Thyroid gland (tissue), 4 donors: ENCODE measurements at regions not wholly inside any gene's neighbourhood (a gene's known extent, or its start where the extent isn't known, plus 50 kb on each side); places are given as distances from the start of the nearest gene placed in this dataset.
A peak's percentile ranks its signal among the peaks of the same experiment; 100 is the strongest.
"Not testable (repeated sequence)": the region's sequence is repeated elsewhere in the genome, so short reads cannot be mapped to it uniquely, and the experiment has no call there.

Source experiments
- DNase-seq, 2 donors: peaks; one replicate each; pipeline ENCODE4 v3.0.0-alpha.2; 2019
- H3K27ac ChIP-seq, 3 donors: fragments of 200-600 bp; sonication (generic); 1 replicate in 2 of 3; 2 replicates in 1 of 3; pipeline ENCODE4 v1.5.1; 2016 to 2019; ENCODE audit warnings: mild to moderate bottlenecking in 1 of 3, moderate library complexity in 1 of 3
- H3K27me3 ChIP-seq: fragments of 200-600 bp; sonication (generic); one replicate; pipeline ENCODE4 v1.5.1; 2019
- H3K36me3 ChIP-seq, 2 donors: fragments of 200-600 bp; sonication (generic); one replicate each; pipeline ENCODE4 v1.5.1; 2016 to 2019
- H3K4me1 ChIP-seq, 2 donors: fragments of 200-600 bp; sonication (generic); one replicate each; pipeline ENCODE4 v1.5.1; 2017 to 2019
- H3K4me3 ChIP-seq, 3 donors: fragments of 200-600 bp; sonication (generic); replicated peaks in 1 of 3; 1 replicate in 2 of 3; 2 replicates in 1 of 3; pipeline ENCODE4 v1.5.1; 2016; ENCODE audit warnings: mild to moderate bottlenecking in 1 of 3
- H3K9me3 ChIP-seq: fragments of 200-600 bp; sonication (generic); one replicate; pipeline ENCODE4 v1.5.1; 2017
- CTCF ChIP-seq, 6 experiments: fragments of 200-600 bp in 3 of 6; fragments of 450-650 bp in 3 of 6; sonication (generic) in 3 of 6; IDR thresholded peaks; one replicate each; pipeline ENCODE4 v1.5.1; 2016 to 2019; ENCODE audit warnings: antibody characterized with exemption in 6 of 6, mild to moderate bottlenecking in 2 of 6, inconsistent platforms in 1 of 6, moderate library complexity in 1 of 6
- POLR2A ChIP-seq, 2 donors: fragments of 450-650 bp; IDR thresholded peaks; one replicate each; pipeline ENCODE4 v1.6.1; 2017; ENCODE audit warnings: antibody characterized with exemption in 2 of 2, mild to moderate bottlenecking in 2 of 2, moderate library complexity in 1 of 2
- WGBS, 2 donors: methylation state at CpG; one replicate each; pipeline ENCODE4 v1.1.5; 2017; 5-methylcytosine and 5-hydroxymethylcytosine counted together
- intact Hi-C: fragments of 100-400 bp; cut with DNase I; formaldehyde crosslinking; loops from one replicate; pipeline ENCODE4 v1.15.1; 2023

DNA sequence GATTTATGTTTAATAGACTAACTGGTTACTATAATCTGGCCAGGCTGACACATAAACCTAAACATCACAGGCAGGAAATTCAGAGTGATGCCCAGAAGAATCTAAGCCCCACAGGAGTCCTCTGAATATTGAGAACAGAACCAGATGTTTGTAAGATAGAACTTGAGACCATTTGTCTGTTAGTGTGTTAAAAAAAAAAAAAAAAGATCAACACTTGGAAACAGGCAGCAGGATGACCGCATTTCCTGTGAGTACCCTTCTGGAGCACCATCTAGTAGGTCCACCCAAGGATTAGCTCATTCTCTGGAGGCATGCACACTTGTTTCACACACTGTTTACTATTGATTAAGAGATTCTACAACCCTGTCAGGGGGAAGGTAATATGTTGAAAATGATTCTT, 111.4 kb upstream of the VANGL1 start:
- H3K9me3 ChIP-seq: no peaks in the 10 kb centered on the region
- no peak overlapping the region for H3K4me3 ChIP-seq
- no peak for TF ChIP-seq CTCF (IDR thresholded peaks at IDR 0.05)
- TF ChIP-seq POLR2A (IDR thresholded peaks at IDR 0.05): no peak
- intact Hi-C loops: no loop called here
- no peaks in the 10 kb centered on the region for H3K36me3 ChIP-seq
- DNase-seq: no peak
- peaks cover 4 to 13% of the 10 kb centered on the region in 2 donors for H3K4me1 ChIP-seq
- no peaks in the 10 kb centered on the region for H3K27me3 ChIP-seq
- 56 to 79% methylated on average over 1 of the region's 1 CpG for WGBS, 2 donors
- H3K27ac ChIP-seq: no peak overlapping the region

GRCh38 chr1:115529216-115529897, 112.4 kb upstream of the VANGL1 start:
- Histone ChIP-seq H3K27ac (no peak overlapping the region), H3K36me3 (no peaks in the 10 kb centered on the region), H3K4me3 (no peak overlapping the region), H3K4me1 (peaks cover 4 to 14% of the 10 kb centered on the region in 2 donors), H3K9me3 (no peaks in the 10 kb centered on the region), H3K27me3 (no peaks in the 10 kb centered on the region)
- intact Hi-C loops: no loop called here
- TF ChIP-seq CTCF (IDR thresholded peaks at IDR 0.05) (no peak), POLR2A (IDR thresholded peaks at IDR 0.05) (no peak)
- DNase-seq: no peak
- WGBS, 2 donors: 96 to 100% methylated on average over 2 of the region's 2 CpGs

- 32 to 37% methylated on average over 3 of the region's 3 CpGs for whole genome bisulfite sequencing, 2 donors
- intact Hi-C loops, DNase-seq, H3K27me3 ChIP-seq, H3K4me3 ChIP-seq, H3K36me3 ChIP-seq, H3K9me3 ChIP-seq: not testable (repeated sequence)
- Histone ChIP-seq H3K27ac (peak overlapping the region in 1 of 3 donors; percentile 35), H3K4me1 (peaks cover 4 to 22% of the 10 kb centered on the region in 2 donors)
Observed at GRCh38 chr1:115528336-115528735, 113.4 kb upstream of the VANGL1 start.

DNA sequence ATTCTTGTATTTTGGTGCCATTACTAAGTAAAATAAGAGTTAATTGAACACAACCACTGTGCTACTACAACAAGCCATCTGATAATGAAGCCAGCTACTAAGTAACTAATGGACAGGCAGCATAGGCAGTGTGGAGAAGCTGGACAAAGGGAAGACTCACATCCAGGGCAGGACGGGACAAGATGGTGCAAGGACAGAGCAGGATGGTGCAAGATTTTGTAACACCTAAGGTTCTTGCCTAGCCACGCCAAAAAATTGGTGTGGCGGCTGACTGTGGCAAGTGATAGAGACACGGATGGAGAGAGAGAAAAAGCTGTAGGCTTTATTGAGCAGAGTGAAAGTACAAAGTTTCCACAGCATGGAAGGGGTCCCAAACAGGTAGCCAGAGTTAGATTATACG, 114.0 kb upstream of the VANGL1 start:
- TF ChIP-seq POLR2A (IDR thresholded peaks at IDR 0.05): no peak
- no peak for TF ChIP-seq CTCF (IDR thresholded peaks at IDR 0.05)
- no peak overlapping the region for H3K4me3 ChIP-seq
- H3K4me1 ChIP-seq: peaks cover 4 to 22% of the 10 kb centered on the region in 2 donors
- 85 to 87% methylated on average over 5 of the region's 5 CpGs for WGBS, 2 donors
- H3K9me3 ChIP-seq: no peaks in the 10 kb centered on the region
- DNase-seq: no peak
- H3K27me3 ChIP-seq: no peaks in the 10 kb centered on the region
- intact Hi-C loops: no loop called here
- no peaks in the 10 kb centered on the region for H3K36me3 ChIP-seq
- H3K27ac ChIP-seq: no peak overlapping the region

DNA sequence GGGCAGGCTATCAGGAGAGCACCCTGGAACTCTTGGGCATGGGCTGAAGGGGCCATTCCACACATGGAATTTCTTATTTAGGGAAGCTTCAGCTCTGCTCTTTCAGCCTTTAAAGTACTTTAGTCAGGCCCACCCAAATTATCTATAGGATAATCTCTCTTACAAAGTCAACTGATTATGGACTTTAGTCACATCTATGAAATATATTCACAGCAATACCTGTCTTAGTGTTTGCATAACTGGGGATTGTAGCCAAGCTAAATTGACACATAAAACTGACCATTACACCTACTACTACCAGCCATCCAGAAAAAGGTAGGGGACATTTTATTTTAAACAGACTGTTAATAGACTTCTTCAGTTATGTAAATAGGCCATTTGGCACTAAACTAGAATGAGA, 114.9 kb upstream of the VANGL1 start:
- no peaks in the 10 kb centered on the region for H3K27me3 ChIP-seq
- no peaks in the 10 kb centered on the region for H3K9me3 ChIP-seq
- peaks cover 0 to 18% of the 10 kb centered on the region in 2 donors for H3K4me1 ChIP-seq
- H3K27ac ChIP-seq: no peak overlapping the region
- DNase-seq: no peak
- TF ChIP-seq CTCF (IDR thresholded peaks at IDR 0.05): no peak
- no peak for TF ChIP-seq POLR2A (IDR thresholded peaks at IDR 0.05)
- intact Hi-C loops: no loop called here
- no peaks in the 10 kb centered on the region for H3K36me3 ChIP-seq
- no peak overlapping the region for H3K4me3 ChIP-seq
